ENCODE measurements at regions not wholly inside any gene's neighbourhood (a gene's known extent, or its start where the extent isn't known, plus 50 kb on each side); places are given as distances from the start of the nearest gene placed in this dataset.
A peak's percentile ranks its signal among the peaks of the same experiment; 100 is the strongest.

DNA sequence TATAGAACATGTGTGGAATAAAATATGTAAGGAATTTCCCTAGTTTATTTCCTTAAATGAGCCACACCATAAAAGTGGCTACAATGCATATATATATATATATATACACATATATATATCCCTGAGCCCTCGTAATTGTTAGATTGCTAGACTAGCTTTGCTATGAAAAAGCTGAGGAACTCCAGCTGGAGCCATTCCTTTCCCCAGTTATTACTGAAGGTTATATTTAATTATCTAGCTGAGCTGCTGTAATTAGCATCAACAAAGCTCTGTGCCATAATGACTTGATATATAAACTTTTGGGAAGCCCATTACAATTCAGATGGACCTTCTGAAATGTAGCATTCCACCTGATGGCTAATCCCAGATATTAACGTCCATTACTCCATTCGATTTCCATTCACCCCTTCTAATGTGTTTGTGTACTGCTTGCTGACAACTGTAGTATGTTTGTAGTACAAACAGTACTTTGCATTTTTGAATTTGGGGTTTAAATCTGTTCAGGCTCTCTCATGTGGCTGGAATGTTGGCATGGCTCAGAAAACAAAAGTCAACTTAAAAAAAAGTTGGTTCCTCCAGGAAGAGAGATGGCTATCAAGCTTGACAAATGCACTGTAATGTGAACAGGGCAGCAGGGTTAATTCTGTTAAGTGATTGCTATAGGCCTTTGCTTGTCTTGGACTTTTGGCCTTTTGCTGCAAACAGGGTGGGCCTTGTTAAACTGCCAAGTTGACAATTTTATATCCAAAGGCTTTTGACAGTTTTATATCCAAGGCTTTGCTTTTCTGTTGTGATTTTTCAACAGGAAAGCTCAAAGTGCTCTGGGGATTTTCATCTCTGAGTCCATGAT is 170.0 kb downstream of the LTN1 start:
- intact Hi-C loops (cut with micrococcal nuclease) (no loop called here), in situ Hi-C loops (cut with MboI) (no loop called here)
- DNase-seq (ENCODE audit: extremely low read depth in 1 of 4, low spot score in 3 of 4) = no peak
- Histone ChIP-seq H3K9ac (ENCODE audit: insufficient read depth in 1 of 2, low read depth in 2 of 2, low read length in 2 of 2) (no peak overlapping the region), H3K4me1 (replicated peaks in 1 of 2; ENCODE audit: control insufficient read depth in 2 of 2, insufficient read depth in 2 of 2, low read length in 2 of 2) (no peaks in the 10 kb centered on the region), H3K9me3 (replicated peaks; ENCODE audit: control insufficient read depth, insufficient read depth, low read depth, low read length) (no peaks in the 10 kb centered on the region), H2AFZ (ENCODE audit: low read depth, low read length) (no peak overlapping the region), H3K4me3 (no peak overlapping the region), H3K79me2 (ENCODE audit: control insufficient read depth, insufficient read depth, low read length) (no peaks in the 10 kb centered on the region), H3K27me3 (ENCODE audit: control insufficient read depth in 2 of 2, insufficient read depth in 2 of 2, low read length in 2 of 2) (no peaks in the 10 kb centered on the region), H3K9me1 (ENCODE audit: control insufficient read depth, insufficient read depth, low read length) (no peaks in the 10 kb centered on the region), H4K20me1 (replicated peaks; ENCODE audit: control insufficient read depth, insufficient read depth, low read length) (no peaks in the 10 kb centered on the region), H3K36me3 (ENCODE audit: control insufficient read depth, insufficient read depth, low read length) (no peaks in the 10 kb centered on the region), H3K27ac (ENCODE audit: extremely low read depth, low read depth, low read length) (no peak overlapping the region), H3K4me2 (ENCODE audit: insufficient read depth, low read length) (no peak overlapping the region)
- no TSS peak for BruUV-seq (replicated peaks)
- WGBS (ENCODE audit: insufficient coverage, low coverage, missing lambda C conversion rate) = under 1% methylated on average over 3 of the region's 3 CpGs
- POLR2A ChIA-PET = interaction anchor here (0.7 kb wide), 1 partner anchor 88 kb away, joined by 3 read pairs; no protein-coding TSS in a partner anchor
- ATAC-seq = no peak
- peak; percentile 50 for TF ChIP-seq MAFF (IDR thresholded peaks at IDR 0.05; ENCODE audit: low read length)
- TF ChIP-seq MAZ (CRISPR knock-in tag; conservative IDR thresholded peaks at IDR 0.05 in 1 of 2, IDR thresholded peaks at IDR 0.05 in 1 of 2) = no peak
- no peak for TF ChIP-seq PURB (CRISPR knock-in tag; IDR thresholded peaks at IDR 0.05; ENCODE audit: low read depth)
- TF ChIP-seq, protein P1, sequence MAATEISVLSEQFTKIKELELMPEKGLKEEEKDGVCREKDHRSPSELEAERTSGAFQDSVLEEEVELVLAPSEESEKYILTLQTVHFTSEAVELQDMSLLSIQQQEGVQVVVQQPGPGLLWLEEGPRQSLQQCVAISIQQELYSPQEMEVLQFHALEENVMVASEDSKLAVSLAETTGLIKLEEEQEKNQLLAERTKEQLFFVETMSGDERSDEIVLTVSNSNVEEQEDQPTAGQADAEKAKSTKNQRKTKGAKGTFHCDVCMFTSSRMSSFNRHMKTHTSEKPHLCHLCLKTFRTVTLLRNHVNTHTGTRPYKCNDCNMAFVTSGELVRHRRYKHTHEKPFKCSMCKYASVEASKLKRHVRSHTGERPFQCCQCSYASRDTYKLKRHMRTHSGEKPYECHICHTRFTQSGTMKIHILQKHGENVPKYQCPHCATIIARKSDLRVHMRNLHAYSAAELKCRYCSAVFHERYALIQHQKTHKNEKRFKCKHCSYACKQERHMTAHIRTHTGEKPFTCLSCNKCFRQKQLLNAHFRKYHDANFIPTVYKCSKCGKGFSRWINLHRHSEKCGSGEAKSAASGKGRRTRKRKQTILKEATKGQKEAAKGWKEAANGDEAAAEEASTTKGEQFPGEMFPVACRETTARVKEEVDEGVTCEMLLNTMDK (IDR thresholded peaks at IDR 0.05; ENCODE audit: borderline replicate concordance, insufficient read depth, low read depth, low read length, poor library complexity, severe bottlenecking) = no peak
- peak; percentile 52 for TF ChIP-seq ZNF316 (IDR thresholded peaks at IDR 0.05)
- TF ChIP-seq C11orf30 (IDR thresholded peaks at IDR 0.05; ENCODE audit: low read depth) = peak; percentile 39; the same call in 1 of the 2 replicates
- TF ChIP-seq MAFG (tag; conservative IDR thresholded peaks at IDR 0.05) = peak; percentile 19; the same call in 1 of the 2 replicates
- no peak for TF ChIP-seq NCOA1 (IDR thresholded peaks at IDR 0.05; ENCODE audit: low read depth)
- FAIRE-seq = no peak
- CTCF ChIA-PET (ENCODE audit: low intra/inter-chr PET ratio) = no interaction called here
